ENCODE measurements at regions not wholly inside any gene's neighbourhood (a gene's known extent, or its start where the extent isn't known, plus 50 kb on each side); places are given as distances from the start of the nearest gene placed in this dataset.
"Not testable (repeated sequence)": the region's sequence is repeated elsewhere in the genome, so short reads cannot be mapped to it uniquely, and the experiment has no call there.

- DNase-seq, result no peak
Observed at GRCh38 chr3:81874738-81875137, 113.3 kb upstream of the GBE1 start.

- no peak for DNase-seq
Observed at GRCh38 chr3:81872566-81872965, 111.1 kb upstream of the GBE1 start.

GRCh38 chr3:81871358-81872155 lies 110.1 kb upstream of the GBE1 start:
- DNase-seq, result no peak

GRCh38 chr3:81869382-81869781 lies 107.9 kb upstream of the GBE1 start:
- no peak for DNase-seq

- DNase-seq, result no peak
Observed at GRCh38 chr3:81868597-81868996, 107.2 kb upstream of the GBE1 start.

- DNase-seq, result no peak
Observed at GRCh38 chr3:81867875-81868274, 106.4 kb upstream of the GBE1 start.

- DNase-seq, result not testable (repeated sequence)
Observed at GRCh38 chr3:81865164-81865563, 103.7 kb upstream of the GBE1 start.

GRCh38 chr3:81864272-81864671 lies 102.8 kb upstream of the GBE1 start:
- DNase-seq, result no peak

GRCh38 chr3:81863756-81864155 lies 102.3 kb upstream of the GBE1 start:
- no peak for DNase-seq

- DNase-seq, result no peak
Observed at GRCh38 chr3:81861593-81861992, 100.1 kb upstream of the GBE1 start.

GRCh38 chr3:81859524-81859923 lies 98.1 kb upstream of the GBE1 start:
- DNase-seq, result no peak

- DNase-seq, result no peak
Observed at GRCh38 chr3:81853431-81853830, 92.0 kb upstream of the GBE1 start.

GRCh38 chr3:81851176-81851575 lies 89.7 kb upstream of the GBE1 start:
- DNase-seq, result no peak

- DNase-seq, result no peak
Observed at GRCh38 chr3:81846988-81847387, 85.5 kb upstream of the GBE1 start.

GRCh38 chr3:81841540-81841939 lies 80.1 kb upstream of the GBE1 start:
- no peak for DNase-seq

GRCh38 chr3:81839504-81840094 lies 78.2 kb upstream of the GBE1 start:
- DNase-seq, result no peak

- DNase-seq, result no peak
Observed at GRCh38 chr3:81838457-81838856, 77.0 kb upstream of the GBE1 start.

GRCh38 chr3:81837071-81837593 lies 75.7 kb upstream of the GBE1 start:
- DNase-seq, result no peak

GRCh38 chr3:81829937-81830336 lies 68.5 kb upstream of the GBE1 start:
- DNase-seq, result no peak

GRCh38 chr3:81829272-81829671 lies 67.8 kb upstream of the GBE1 start:
- not testable (repeated sequence) for DNase-seq

GRCh38 chr3:81823882-81824395 lies 62.5 kb upstream of the GBE1 start:
- no peak for DNase-seq

- no peak for DNase-seq
Observed at GRCh38 chr3:81823086-81823485, 61.6 kb upstream of the GBE1 start.

- DNase-seq, result no peak
Observed at GRCh38 chr3:81816473-81817250, 55.2 kb upstream of the GBE1 start.
